Muscle of leg (tissue), 3 donors: ENCODE measurements at regions not wholly inside any gene's neighbourhood (a gene's known extent, or its start where the extent isn't known, plus 50 kb on each side); places are given as distances from the start of the nearest gene placed in this dataset.

Experiments
- DNase-seq: peaks from one replicate; pipeline ENCODE4 v3.0.0; 2013
- H3K27ac ChIP-seq: one replicate; pipeline ENCODE4 v1.5.1; 2013; ENCODE audit warnings: mild to moderate bottlenecking, low read length, control low read depth
- H3K27me3 ChIP-seq: one replicate; pipeline ENCODE4 v1.6.1; 2013; ENCODE audit warnings: low read length; ENCODE audit not compliant: control insufficient read depth, insufficient read depth
- H3K36me3 ChIP-seq: one replicate; pipeline ENCODE4 v1.6.1; 2013; ENCODE audit warnings: low read length; ENCODE audit not compliant: control insufficient read depth, insufficient read depth
- H3K4me1 ChIP-seq: one replicate; pipeline ENCODE4 v1.6.1; 2013; ENCODE audit warnings: low read length; ENCODE audit not compliant: control insufficient read depth, insufficient read depth
- H3K4me3 ChIP-seq: one replicate; pipeline ENCODE4 v1.5.1; 2013; ENCODE audit warnings: low read length, control low read depth
- H3K9me3 ChIP-seq: replicated peaks from 2 replicates; pipeline ENCODE4 v1.6.1; 2013; ENCODE audit warnings: low read depth, low read length; ENCODE audit not compliant: control insufficient read depth
- WGBS: methylation state at CpG from one replicate; pipeline ENCODE4 v1.1.5; 2013; ENCODE audit warnings: missing lambda C conversion rate; ENCODE audit not compliant: insufficient coverage; 5-methylcytosine and 5-hydroxymethylcytosine counted together

DNA sequence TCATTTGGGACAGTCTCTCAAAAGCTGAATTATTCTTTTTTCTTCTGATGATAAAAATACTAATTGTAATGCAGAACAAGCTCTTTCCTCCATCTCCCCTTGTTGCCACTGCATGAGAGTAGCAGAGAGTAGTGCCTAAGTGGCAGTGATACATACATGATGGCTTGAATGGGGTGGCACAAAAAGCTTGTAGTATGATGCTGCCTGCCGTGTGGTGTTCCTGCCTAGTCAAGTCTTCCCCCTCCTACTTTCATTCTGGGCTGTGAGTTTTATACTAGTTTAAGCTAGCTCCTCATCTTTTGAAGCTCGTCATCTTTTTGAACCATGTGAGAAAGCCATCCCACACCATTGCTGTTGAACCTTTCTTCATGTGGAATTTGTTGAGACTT lies 230.5 kb downstream of the NFKBIZ start:
- Histone ChIP-seq H3K27me3 (no peaks in the 10 kb centered on the region), H3K4me1 (no peaks in the 10 kb centered on the region), H3K27ac (no peak overlapping the region), H3K9me3 (no peaks in the 10 kb centered on the region), H3K36me3 (no peaks in the 10 kb centered on the region), H3K4me3 (no peak overlapping the region)
- WGBS: no CpG with 5 or more reads among the region's 2 CpGs
- no peak for DNase-seq

GRCh38 chr3:102081572-102082289 lies 232.4 kb downstream of the NFKBIZ start:
- Histone ChIP-seq H3K9me3 (no peaks in the 10 kb centered on the region), H3K36me3 (no peaks in the 10 kb centered on the region), H3K27me3 (no peaks in the 10 kb centered on the region), H3K4me3 (no peak overlapping the region), H3K27ac (no peak overlapping the region), H3K4me1 (no peaks in the 10 kb centered on the region)
- WGBS: 80% methylated on average over 1 of the region's 3 CpGs
- DNase-seq: peak; percentile 9

- Histone ChIP-seq H3K4me3 (no peak overlapping the region), H3K27me3 (no peaks in the 10 kb centered on the region), H3K27ac (no peak overlapping the region), H3K36me3 (no peaks in the 10 kb centered on the region), H3K4me1 (no peaks in the 10 kb centered on the region), H3K9me3 (no peaks in the 10 kb centered on the region)
- no peak for DNase-seq
- no CpG with 5 or more reads among the region's 2 CpGs for WGBS
Observed at GRCh38 chr3:102083473-102083872, 234.2 kb downstream of the NFKBIZ start.

- 54% methylated on average over 3 of the region's 3 CpGs for WGBS
- Histone ChIP-seq H3K4me3 (no peak overlapping the region), H3K4me1 (no peaks in the 10 kb centered on the region), H3K27ac (no peak overlapping the region), H3K9me3 (no peaks in the 10 kb centered on the region), H3K27me3 (no peaks in the 10 kb centered on the region), H3K36me3 (no peaks in the 10 kb centered on the region)
- DNase-seq: peak; percentile 5
Observed at GRCh38 chr3:102084006-102084405, 234.7 kb downstream of the NFKBIZ start.

DNA sequence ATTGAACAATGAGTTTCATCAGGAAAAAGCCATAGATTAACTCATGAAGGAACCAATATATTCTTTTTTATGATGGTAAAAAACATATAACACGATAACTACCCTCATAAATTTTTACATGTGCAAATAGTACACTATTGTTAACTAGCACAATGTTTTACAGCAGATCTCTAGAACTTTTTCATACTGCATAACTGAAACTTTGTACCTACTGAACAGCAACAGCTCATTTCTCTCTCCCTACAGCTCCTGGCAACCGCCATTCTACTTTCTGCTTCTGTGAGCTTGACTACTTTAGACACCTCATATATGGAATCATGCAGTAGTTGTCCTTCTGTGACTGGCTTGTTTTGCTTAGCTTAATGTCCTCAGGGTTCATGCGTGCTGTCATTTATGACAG lies 235.4 kb downstream of the NFKBIZ start:
- Histone ChIP-seq H3K9me3 (no peaks in the 10 kb centered on the region), H3K27ac (no peak overlapping the region), H3K4me1 (no peaks in the 10 kb centered on the region), H3K27me3 (no peaks in the 10 kb centered on the region), H3K4me3 (no peak overlapping the region), H3K36me3 (no peaks in the 10 kb centered on the region)
- WGBS: 80% methylated on average over 1 of the region's 3 CpGs
- DNase-seq: no peak

DNA sequence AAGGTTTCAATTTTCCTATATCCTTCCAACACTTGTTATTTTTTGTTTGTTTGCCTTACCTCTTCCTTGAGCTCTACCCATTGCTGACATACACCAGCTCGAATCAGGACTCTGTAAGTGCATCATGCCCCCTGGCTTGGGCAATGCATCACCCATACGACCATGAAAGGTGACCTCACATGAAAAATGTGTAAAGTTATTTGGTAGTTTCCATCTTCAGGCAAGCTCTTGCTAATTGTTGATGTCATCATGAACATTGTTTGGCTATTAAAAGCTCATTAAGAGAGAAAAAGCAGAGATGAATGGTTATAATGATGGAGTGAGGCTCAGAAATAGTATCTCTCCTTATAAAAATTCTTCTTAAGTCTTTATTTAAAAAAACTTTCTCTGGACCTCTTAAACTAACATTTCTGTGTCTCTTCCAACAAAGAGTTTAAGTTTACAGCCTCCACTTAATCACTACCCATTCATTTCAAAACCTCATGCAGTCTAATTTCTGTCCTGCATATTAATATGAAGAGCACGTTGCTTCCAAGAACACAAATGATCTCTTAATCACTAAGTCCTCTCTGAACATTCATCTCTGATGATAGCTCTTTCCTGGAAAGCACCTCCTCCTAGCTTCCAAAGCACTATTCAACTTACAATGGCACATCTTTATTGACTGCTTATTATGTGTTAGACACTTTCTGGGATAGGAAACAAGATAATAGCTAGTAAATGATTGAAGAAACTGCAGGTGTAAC lies 236.3 kb downstream of the NFKBIZ start:
- no peak for DNase-seq
- 38% methylated on average over 1 of the region's 3 CpGs for WGBS
- no peak overlapping the region for H3K27ac ChIP-seq
- H3K9me3 ChIP-seq: no peaks in the 10 kb centered on the region
- no peaks in the 10 kb centered on the region for H3K36me3 ChIP-seq
- no peak overlapping the region for H3K4me3 ChIP-seq
- no peaks in the 10 kb centered on the region for H3K4me1 ChIP-seq
- H3K27me3 ChIP-seq: no peaks in the 10 kb centered on the region

GRCh38 chr3:102087236-102087635 lies 237.9 kb downstream of the NFKBIZ start:
- 73% methylated on average over 2 of the region's 4 CpGs for WGBS
- no peaks in the 10 kb centered on the region for H3K4me1 ChIP-seq
- no peak for DNase-seq
- H3K4me3 ChIP-seq: no peak overlapping the region
- no peaks in the 10 kb centered on the region for H3K27me3 ChIP-seq
- no peaks in the 10 kb centered on the region for H3K9me3 ChIP-seq
- H3K36me3 ChIP-seq: no peaks in the 10 kb centered on the region
- no peak overlapping the region for H3K27ac ChIP-seq

DNA sequence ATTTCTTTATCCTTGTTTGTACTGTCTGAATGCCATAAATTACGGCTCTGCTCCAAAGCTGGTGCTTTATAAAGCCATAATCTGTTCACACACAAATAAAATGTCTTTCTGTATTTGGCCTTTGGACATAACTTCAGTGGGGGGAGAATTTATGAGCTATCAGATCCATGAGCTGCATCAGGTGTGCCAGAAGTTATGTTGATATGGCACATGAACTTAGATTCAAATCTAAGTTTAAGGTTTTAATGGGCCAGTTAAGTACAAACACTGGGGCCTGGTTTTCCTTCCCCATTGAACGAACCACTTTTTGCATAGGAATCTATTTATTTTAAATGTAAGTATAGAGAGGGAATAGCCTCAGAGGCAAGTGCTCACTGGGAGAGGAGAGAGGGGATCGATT lies 239.9 kb downstream of the NFKBIZ start:
- WGBS: 40% methylated on average over 1 of the region's 3 CpGs
- no peak for DNase-seq
- Histone ChIP-seq H3K9me3 (no peaks in the 10 kb centered on the region), H3K4me3 (no peak overlapping the region), H3K27me3 (no peaks in the 10 kb centered on the region), H3K36me3 (no peaks in the 10 kb centered on the region), H3K27ac (no peak overlapping the region), H3K4me1 (no peaks in the 10 kb centered on the region)

- 29% methylated on average over 5 of the region's 10 CpGs for WGBS
- Histone ChIP-seq H3K27me3 (no peaks in the 10 kb centered on the region), H3K27ac (no peak overlapping the region), H3K4me1 (no peaks in the 10 kb centered on the region), H3K4me3 (no peak overlapping the region), H3K36me3 (no peaks in the 10 kb centered on the region), H3K9me3 (no peaks in the 10 kb centered on the region)
- DNase-seq: peak; percentile 11
Observed at GRCh38 chr3:102089904-102090720, 240.8 kb downstream of the NFKBIZ start.

DNA sequence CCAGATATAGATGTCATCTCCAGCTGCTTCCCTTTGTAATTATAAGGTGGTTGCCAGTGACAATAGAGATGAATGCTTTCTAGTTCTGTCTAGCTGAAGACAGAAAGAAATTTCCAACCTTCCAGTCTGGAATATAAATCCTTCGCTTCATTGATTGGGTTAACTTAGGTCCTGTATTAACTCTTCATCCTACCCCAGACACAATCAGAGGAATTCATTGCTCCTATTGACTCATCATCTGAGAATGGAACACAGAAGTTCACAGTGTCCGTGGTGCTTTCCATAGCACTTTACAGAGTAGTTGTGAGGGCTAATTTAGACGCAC lies 241.4 kb downstream of the NFKBIZ start:
- Histone ChIP-seq H3K27ac (no peak overlapping the region), H3K27me3 (no peaks in the 10 kb centered on the region), H3K4me3 (no peak overlapping the region), H3K9me3 (no peaks in the 10 kb centered on the region), H3K4me1 (no peaks in the 10 kb centered on the region), H3K36me3 (no peaks in the 10 kb centered on the region)
- DNase-seq: peak; percentile 11
- WGBS: no CpG with 5 or more reads among the region's 3 CpGs
